ENCODE measurements at regions not wholly inside any gene's neighbourhood (a gene's known extent, or its start where the extent isn't known, plus 50 kb on each side); places are given as distances from the start of the nearest gene placed in this dataset.
"Not testable (repeated sequence)": the region's sequence is repeated elsewhere in the genome, so short reads cannot be mapped to it uniquely, and the experiment has no call there.

GRCh38 chrX:53883196-53883595, 161.1 kb downstream of the PHF8 start:
- DNase-seq (ENCODE audit: low read depth) = no peak

- no peak for DNase-seq (ENCODE audit: low read depth)
These were observed 161.9 kb downstream of the PHF8 start for GRCh38 chrX:53882331-53882730.

- not testable (repeated sequence) for DNase-seq (ENCODE audit: low read depth)
These were observed 163.5 kb downstream of the PHF8 start for GRCh38 chrX:53880786-53881185.

GRCh38 chrX:53859890-53860289, 173.4 kb upstream of the HUWE1 start:
- no peak for DNase-seq (ENCODE audit: low read depth)

DNA sequence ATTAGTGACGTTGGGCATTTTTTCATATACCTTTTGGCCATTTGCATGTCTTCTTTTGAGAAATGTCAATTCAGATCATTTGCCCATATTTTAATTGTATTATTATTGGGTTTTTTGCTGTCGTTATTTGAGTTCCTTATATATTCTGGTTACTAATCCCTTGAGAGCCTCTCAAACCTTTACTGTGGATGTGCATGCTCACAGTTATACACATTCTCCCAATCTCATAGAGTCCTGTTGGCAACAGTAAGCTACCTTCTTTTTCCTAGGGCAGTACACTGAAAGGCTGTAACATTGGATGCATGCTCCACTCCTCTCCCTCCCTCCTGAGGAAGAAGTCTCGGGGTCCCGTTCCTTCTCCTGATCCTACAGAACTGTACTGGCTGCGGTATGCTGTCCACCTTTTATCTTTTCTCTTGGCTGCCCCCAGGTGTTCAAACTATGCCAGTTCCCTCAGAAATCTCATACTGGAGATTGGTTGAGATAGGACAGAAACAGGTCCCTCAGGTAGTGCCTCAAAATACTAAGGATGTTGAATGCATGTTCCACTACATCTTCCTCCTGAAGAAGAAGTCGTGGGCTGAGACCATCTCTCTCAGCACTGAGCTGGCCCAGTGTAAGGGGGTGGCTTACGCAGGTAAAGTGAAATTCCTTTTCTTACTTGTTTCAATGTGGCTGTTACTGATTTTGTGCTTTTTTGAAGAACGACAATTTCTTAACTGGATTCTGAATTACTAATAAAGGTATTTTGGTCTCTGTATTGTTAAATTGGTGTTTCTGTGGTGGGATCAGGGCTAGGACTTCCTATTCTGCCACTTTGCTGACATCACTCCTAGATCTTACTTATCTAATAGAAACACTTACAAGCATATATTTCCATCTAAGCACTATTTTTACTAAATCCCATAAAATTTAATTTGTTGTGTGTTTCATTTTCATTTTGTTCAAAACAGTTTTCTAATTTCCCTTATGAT, 145.4 kb upstream of the HUWE1 start:
- peak; percentile 9 for DNase-seq (ENCODE audit: low read depth)

GRCh38 chrX:53824686-53825085, 138.2 kb upstream of the HUWE1 start:
- DNase-seq (ENCODE audit: low read depth) = no peak

DNA sequence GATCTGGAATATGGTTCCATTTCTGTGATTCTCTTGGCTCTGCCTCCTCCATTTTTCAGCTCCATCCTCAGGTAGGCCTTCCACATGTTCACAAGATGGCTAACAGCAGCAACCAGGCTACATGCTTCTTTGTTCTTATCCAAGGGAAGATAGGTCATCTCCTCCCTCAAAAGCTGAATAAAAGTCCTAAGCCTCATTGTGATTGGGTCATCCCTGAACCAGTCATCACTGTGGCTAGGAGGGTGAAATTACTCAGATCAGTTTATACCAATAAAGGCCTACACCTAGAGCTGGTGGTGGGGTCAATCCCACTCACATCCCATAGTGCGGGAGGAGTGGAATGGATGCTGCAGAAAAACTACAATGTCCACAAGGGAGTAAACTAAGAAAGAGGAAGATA, 131.6 kb upstream of the HUWE1 start:
- DNase-seq (ENCODE audit: low read depth) = not testable (repeated sequence)

GRCh38 chrX:53817548-53817947, 131.0 kb upstream of the HUWE1 start:
- DNase-seq (ENCODE audit: low read depth) = no peak

DNA sequence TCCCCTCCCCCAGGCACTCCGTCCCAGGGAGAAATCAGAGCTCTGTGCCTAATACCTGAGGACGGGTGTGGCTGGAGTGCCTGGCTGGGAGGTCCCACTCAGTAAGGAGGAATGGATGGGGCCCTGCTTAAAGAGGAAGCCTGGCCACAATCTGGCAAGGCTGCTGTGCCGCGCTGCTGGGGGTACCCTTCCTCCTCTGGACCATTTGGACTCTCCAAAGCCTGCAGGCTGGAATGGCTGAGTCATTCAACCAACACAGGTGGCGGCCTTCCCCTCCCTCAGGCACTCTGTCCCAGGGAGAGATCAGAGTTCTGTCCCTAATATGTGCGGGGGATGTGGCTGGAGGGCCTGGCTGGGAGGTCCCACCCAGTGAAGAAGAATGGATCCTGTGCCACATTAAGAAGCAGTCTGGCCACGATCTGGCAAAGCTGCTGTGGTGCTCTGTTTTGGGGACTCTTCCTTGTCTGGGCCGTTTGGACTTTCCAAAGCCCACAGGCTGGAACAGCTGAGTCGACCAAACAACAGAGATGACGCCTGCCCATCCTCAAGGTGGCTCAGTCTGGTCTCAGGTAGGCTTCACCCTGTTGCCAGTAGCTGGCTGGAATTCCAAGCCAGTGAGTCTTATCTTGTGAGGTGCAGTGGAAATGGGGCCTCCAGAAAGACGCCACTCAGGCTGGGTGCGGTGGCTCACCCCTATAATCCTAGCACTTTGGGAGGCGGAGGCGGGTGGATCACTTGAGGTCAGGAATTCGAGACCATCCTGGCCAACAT, 127.3 kb upstream of the HUWE1 start:
- no peak for DNase-seq (ENCODE audit: low read depth)

DNA sequence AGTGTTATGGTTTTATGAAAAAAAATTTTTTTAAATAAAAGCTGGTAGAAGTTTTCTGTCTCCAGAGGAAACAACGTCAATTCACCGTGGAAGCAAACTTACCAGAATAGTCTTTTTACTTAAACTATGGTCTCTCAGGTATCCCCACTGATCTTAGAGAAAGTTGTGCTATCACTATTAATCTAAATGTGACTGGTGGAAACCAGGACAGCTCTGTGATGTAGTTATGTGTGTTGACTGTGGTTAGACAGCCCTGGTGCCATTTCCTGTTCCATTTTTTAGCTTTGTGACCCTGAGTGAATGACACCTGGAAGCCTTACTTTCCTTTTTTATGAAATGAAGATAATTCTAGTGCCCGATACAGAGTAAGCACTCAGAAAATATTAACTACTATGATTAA, 111.8 kb upstream of the HUWE1 start:
- no peak for DNase-seq (ENCODE audit: low read depth)

DNA sequence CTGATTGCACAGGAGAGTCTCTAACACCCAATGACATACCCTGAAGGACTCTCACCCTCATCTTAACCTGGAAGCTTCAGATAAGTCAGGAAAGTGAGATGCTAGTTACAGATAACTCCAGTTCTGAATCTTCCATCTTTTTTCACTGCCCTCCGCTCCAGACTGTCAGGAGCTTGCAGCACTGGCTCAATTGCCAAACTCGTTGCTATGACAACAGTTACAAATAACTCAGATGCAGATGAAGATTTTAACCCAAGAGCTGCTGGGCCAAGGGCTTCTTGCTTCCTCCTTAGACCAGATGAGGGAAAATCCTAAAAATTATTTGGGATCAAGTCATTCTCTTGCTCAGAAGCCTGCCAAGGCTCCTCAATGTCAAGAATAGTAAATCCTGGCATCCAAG, 109.1 kb upstream of the HUWE1 start:
- DNase-seq (ENCODE audit: low read depth) = no peak

DNA sequence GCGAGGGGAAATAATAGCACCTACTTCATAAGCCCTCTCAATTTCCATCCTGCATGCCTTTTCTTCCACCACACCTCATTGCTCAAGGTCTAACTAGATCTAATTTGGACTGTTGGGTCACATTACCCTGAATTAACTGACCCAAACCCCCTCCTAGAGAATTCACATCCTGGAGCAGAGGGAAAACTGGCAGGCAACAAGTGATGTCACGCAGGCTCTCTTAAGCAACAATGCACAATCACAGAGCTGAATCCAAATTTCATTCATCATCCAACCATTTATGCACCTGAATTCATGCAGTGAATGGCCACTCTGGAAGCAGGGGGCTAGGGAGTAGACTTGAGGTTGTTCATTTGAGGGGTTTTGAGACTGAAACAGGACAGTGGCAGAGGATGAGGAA, 107.7 kb upstream of the HUWE1 start:
- no peak for DNase-seq (ENCODE audit: low read depth)

DNA sequence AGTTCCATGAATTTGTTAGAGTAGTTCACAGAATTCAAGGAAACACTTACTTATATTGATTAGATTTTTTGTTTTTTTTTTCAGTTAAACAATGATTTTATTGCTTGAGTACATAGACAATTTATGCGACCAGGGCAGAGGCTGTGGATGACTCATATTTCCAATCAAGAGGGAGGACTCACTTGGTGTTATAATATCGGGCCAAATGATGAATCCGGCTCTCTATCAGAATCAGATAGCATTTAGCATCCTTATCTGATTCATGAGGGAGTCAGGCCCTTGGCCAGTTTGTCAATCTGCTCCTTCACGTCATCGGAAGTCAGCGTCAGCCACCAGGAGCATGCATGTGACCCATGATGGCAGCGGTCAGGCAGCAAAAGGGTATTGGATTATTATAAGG, 82.3 kb upstream of the HUWE1 start:
- no peak for DNase-seq (ENCODE audit: low read depth)

- no peak for DNase-seq (ENCODE audit: low read depth)
These were observed 81.9 kb upstream of the HUWE1 start for GRCh38 chrX:53768451-53768850.

DNA sequence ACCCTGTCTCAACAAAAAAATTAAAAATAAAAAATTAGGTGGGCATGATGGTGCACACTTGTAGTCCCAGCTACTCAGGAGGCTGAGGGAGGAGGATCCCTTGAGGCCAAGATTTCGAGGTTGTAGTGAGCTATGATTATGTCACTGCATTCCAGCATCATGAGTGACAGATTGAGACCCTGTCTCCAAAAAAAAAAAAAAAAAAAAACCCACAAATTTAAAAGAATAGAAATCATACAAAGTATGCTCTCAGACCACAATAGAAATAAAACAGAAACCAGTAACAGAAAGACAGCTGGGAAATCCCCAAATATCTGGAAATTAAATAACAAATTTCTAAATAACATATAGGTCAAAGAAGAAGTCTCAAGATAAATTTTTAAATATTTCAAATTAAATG, 81.0 kb upstream of the HUWE1 start:
- DNase-seq (ENCODE audit: low read depth) = no peak

DNA sequence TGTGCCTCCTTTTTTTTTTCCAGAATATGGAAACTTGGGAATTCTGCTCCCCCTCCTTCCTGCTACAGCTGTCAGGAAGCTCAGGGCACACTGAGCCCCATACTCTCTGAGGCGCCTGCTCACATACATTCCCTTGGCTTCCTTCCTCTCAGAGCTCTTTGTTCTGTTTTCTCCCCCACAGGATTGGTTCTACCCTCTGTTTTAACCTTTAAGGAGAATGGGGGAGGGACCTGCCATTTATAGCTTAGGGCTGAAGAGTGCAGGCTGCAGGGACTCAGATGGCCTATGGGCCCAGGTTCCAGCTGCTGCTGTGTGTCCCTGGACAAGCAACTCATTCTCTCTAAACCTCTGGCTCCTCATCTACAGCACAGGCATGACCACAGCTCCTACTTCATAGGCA, 70.7 kb upstream of the HUWE1 start:
- not testable (repeated sequence) for DNase-seq (ENCODE audit: low read depth)

- no peak for DNase-seq (ENCODE audit: low read depth)
These were observed 60.2 kb upstream of the HUWE1 start for GRCh38 chrX:53746718-53747117.

- no peak for DNase-seq (ENCODE audit: low read depth)
These were observed 56.7 kb upstream of the HUWE1 start for GRCh38 chrX:53743244-53743643.

GRCh38 chrX:53738370-53738906, 51.9 kb upstream of the HUWE1 start:
- DNase-seq (ENCODE audit: low read depth) = no peak
